ENCODE measurements at regions not wholly inside any gene's neighbourhood (a gene's known extent, or its start where the extent isn't known, plus 50 kb on each side); places are given as distances from the start of the nearest gene placed in this dataset.

- TF ChIP-seq, protein P1, sequence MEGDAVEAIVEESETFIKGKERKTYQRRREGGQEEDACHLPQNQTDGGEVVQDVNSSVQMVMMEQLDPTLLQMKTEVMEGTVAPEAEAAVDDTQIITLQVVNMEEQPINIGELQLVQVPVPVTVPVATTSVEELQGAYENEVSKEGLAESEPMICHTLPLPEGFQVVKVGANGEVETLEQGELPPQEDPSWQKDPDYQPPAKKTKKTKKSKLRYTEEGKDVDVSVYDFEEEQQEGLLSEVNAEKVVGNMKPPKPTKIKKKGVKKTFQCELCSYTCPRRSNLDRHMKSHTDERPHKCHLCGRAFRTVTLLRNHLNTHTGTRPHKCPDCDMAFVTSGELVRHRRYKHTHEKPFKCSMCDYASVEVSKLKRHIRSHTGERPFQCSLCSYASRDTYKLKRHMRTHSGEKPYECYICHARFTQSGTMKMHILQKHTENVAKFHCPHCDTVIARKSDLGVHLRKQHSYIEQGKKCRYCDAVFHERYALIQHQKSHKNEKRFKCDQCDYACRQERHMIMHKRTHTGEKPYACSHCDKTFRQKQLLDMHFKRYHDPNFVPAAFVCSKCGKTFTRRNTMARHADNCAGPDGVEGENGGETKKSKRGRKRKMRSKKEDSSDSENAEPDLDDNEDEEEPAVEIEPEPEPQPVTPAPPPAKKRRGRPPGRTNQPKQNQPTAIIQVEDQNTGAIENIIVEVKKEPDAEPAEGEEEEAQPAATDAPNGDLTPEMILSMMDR (IDR thresholded peaks at IDR 0.05), result no peak
- no peak for TF ChIP-seq TCF7L2 (IDR thresholded peaks at IDR 0.05; ENCODE audit: low read depth, low read length)
- TF ChIP-seq, protein P2, sequence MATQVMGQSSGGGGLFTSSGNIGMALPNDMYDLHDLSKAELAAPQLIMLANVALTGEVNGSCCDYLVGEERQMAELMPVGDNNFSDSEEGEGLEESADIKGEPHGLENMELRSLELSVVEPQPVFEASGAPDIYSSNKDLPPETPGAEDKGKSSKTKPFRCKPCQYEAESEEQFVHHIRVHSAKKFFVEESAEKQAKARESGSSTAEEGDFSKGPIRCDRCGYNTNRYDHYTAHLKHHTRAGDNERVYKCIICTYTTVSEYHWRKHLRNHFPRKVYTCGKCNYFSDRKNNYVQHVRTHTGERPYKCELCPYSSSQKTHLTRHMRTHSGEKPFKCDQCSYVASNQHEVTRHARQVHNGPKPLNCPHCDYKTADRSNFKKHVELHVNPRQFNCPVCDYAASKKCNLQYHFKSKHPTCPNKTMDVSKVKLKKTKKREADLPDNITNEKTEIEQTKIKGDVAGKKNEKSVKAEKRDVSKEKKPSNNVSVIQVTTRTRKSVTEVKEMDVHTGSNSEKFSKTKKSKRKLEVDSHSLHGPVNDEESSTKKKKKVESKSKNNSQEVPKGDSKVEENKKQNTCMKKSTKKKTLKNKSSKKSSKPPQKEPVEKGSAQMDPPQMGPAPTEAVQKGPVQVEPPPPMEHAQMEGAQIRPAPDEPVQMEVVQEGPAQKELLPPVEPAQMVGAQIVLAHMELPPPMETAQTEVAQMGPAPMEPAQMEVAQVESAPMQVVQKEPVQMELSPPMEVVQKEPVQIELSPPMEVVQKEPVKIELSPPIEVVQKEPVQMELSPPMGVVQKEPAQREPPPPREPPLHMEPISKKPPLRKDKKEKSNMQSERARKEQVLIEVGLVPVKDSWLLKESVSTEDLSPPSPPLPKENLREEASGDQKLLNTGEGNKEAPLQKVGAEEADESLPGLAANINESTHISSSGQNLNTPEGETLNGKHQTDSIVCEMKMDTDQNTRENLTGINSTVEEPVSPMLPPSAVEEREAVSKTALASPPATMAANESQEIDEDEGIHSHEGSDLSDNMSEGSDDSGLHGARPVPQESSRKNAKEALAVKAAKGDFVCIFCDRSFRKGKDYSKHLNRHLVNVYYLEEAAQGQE (IDR thresholded peaks at IDR 0.05; ENCODE audit: insufficient read depth in 1 of 2, low read depth in 2 of 2, low read length in 1 of 2), result no peak
- no peak for TF ChIP-seq POLR2AphosphoS5 (IDR thresholded peaks at IDR 0.05; ENCODE audit: low read depth, low read length)
- no peak for TF ChIP-seq SIN3A (IDR thresholded peaks at IDR 0.05; ENCODE audit: borderline replicate concordance, insufficient read depth, low read depth, low read length)
Observed at GRCh38 chr6:104642871-104643270, 216.8 kb downstream of the HACE1 start.

Data from Panc1 (cell line).